ENCODE measurements at regions not wholly inside any gene's neighbourhood (a gene's known extent, or its start where the extent isn't known, plus 50 kb on each side); places are given as distances from the start of the nearest gene placed in this dataset.

DNA sequence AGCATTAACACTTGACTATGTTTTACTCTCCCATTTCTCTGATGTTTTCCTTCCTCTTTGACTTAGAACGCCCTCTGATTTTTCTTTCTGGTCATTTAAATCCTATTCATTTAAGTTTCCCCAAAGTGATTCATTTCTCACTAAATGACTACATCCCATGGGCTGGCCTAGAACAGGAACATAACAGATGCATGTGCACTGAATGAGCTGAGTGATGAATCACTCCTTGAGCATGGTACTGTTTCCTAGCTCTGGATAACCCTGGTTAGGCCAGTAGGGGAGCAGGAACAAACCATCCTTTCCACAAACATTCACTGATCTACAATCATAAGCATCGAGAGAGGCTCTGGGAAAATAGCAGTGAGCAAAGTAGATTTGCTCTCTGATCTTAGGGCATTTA, 221.9 kb upstream of the SETBP1 start:
- DNase-seq = no peak

DNA sequence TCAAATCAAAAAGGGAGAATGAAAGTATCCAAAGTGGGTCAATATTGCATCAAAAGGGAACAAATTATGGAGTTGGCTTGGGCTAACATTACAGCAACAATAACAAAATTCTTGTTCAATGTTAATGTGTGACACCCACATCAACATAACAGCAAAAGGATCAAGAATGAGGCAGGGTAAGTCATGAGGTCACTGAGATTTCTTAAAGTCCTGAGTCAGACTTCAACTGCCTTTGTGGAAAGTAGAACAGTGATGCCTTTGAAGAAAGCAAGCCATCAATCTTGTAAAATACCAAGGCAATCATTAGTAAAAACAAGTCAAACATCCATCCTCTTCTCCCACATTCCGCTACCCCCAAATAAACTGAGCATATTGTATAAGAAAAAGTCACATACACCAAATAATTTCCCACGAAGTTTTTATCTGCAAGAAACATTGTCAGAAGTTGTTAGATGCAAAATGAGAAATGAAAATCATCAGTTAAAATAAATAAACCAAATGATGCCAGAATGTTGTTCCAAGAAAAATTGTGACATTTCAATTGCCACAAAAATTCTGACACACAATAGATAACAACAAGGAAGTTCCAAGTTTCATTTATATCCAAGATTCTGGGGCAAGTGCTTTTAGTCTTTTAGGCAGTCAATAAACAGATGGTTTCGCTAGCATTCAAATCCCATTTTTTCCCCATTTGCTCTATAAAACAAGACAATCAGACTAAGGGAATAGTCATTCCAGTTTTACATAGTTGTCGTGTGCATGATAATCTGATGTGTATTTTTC, 216.1 kb upstream of the SETBP1 start:
- no peak for DNase-seq

DNA sequence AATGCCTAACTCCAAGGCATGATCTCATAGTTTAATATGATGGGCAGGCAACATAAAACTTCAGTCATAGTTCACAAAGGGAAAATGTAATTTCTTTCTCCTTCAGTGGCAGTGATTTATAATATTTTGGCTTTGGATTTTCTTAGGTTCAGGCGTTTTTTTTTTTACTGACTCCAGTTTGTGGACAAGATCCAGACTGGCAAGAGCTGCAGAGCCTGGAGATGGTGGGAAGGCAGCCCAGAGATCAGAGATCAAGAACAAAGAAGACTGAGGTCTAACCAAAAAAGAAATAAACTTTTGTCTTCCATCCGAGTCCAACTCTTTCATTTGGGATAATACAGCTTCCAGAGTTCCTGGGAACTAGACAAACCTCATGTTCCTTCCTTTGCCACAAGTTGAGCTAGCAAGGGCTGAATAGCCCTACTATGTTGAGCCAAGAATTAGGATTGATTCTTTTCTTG, 215.3 kb upstream of the SETBP1 start:
- peak; percentile 13 for DNase-seq

DNA sequence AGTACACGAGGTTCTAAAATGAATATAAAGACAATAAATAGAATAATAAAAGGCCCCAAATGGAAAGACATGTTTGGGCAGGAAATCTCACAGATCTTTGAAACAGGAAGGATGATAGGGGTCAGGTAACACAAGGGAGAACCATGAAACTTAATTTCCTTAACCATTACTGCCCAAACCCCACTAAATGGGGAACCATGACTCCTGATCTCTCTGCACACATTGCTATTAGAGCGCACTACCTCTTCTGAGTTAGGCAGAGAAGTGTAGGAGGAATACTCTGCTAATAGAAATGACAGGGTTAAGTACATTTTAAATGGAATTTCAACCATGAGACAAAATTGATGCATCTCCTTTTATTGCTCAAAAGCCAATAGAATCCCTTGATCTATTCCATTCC, 213.7 kb upstream of the SETBP1 start:
- no peak for DNase-seq

DNA sequence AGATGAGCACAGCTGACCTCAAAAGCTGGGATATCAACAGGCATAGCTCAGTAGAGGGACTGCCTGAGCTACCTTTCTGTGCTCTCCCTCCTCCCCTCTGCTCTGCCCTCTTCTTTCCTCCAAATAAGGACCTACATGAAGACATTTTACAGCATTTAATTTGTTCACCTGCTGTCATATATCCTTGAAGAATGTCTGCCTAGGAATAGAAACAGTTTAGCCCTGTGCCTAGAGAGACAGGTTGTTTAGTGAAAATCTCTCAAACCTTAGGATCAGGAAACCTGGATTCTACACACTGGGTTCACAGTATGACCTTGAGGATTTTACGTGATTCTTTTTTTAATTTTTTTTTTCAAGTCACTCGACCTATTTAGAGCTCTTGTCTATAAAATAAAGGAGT, 213.0 kb upstream of the SETBP1 start:
- DNase-seq = no peak

DNA sequence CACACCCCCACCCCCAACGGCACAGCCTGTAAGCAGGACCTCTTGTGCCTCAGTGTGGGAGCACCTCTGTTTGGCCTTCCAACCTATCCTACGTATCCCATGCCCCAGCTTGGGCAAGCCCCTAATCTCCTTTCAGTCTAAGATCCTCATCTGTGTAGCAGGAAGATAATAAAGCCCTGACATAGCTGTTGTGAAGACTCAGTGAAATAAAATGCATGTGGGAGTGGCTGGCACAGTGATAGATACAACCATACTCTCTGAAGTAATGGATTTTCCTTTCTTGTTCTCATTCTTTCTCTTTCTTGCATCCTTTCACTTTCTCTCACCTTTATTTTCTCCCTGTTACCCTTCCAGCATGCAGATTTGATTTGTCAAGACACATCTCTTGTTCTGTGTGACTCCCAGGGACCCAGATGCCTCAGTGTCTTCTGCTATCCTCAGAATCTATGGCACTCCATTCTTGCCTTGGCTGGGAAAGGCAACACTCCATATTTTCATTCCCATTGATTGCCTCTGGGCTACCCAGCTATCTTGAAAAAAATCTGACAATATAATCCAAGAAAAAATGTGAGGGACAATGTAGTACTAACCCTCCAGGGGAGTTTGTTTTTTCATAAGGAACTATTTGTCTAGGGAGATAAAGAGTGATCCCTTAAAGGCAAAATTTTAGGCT, 207.2 kb upstream of the SETBP1 start:
- DNase-seq = no peak

DNA sequence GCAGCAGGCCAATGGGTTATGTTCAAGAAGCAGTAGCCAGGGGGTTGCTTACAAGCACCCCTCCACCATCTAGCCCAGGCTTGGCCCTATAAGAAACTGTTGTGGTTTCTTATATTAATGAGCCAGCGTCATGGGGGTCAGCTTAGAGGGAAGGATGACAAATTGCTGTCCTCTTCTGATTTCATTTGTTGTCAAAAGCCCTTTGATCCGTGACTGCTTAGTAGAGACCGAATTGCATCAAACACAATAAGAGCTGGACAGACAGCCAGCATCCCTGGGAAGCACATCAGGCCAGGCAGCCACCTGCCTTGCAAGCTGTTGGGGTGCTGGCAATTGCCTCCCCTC, 206.6 kb upstream of the SETBP1 start:
- no peak for DNase-seq

DNA sequence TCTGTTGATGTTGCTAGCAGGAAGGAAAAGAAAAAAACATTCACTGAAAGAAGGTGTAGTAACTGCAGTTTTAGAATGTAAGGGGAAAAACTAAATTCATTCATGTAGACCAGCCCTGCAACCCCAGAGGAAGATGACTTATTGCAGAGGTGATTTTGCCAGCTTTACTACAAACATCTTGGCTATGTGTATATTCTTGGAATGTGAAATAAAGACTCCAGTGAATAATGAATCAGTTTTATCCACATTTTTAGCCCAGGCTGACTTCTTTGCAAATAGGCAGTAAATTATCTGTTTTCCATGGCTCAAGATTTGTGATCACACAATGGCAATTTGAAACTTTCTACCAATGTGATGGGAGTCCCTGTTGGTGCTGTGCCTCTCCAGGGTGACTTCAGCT, 206.1 kb upstream of the SETBP1 start:
- no peak for DNase-seq

DNA sequence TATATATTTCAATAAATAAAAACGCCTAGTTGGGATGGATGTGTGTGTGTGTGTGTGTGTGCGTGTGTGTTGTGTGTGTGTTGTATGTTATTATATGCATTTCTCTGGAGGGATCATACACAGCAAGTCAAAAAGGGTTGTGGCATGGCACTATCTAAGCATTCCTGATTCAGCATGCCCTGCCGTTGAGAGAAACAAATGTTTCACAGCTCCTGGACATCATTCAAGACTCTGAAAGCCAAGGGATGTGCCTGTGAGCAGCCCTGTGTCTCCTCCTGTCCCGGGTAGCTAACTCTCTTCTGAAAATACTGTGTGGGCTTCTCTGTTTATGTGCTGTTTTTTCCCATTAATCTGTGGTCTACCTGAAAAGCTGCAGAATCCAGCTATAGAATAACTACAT, 197.9 kb upstream of the SETBP1 start:
- DNase-seq = no peak

DNA sequence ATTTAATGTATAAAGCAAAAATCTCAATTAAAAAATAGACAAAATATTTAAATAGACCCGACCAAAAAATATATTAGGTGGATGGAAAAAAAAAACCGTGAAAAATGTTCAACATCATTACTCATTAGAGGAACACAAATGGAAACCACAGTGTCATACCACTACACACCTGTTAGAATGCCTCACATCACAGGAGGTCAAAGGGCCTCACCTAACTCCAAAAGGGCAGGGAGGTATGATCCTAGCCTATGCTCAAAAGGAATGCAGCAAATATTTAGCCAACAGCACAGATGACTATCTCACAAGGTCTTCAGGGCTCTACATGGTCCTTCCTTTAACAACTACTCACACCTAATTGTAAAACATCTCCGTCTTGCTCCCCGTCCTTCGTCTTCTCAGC, 185.5 kb upstream of the SETBP1 start:
- DNase-seq = no peak

DNA sequence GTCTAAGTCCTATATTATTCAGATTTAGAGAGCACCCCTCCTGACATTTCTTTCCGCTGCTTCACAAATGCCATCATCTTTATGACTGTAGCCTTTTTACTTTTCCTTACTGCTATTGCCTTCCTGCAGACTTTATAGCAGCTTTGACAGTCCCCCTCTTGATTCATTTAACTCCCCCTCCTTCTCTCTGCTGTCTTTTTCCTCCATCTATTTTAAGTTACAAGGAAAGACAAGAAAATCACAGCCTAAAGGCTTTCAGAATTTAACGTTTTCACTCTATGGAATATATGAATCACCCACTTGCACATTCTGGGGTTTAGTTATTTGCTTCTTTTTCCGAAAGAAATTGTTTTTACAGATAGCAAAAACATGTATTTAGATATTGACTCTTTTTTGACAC, 183.4 kb upstream of the SETBP1 start:
- DNase-seq = no peak

DNA sequence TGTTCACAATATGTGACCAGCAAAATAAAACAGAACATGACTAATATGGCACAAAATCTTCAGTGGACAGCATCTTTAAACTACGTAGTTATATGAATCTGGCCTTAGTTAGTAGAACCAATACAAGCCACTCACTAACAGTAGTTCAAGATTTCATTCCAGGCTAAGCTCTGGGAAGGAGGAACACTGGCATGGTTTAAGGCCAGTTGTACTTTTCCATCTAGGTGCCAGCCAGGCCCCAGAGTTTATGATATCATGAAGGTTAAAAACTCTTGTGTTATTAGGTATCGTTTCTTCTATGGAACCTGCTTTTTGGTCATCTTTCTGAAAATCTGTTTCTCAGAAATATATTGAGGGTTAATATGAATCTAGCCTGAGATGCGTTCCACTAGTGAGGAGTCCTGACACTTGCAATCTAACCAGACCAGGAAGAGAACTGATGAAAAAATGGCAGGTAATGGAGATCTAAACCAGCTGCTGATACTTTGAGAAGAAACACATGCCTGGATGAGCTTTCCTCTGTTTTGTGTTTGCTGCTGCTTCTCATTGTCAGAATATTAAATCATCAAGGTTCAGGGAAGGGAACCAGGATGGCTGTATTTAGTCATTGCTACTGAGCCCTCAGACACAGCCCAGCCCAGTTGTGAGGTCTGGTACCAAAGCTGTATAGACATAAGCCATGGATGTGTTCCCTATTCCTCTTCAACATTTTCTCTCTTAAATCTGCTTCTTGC, 182.8 kb upstream of the SETBP1 start:
- DNase-seq = no peak

DNA sequence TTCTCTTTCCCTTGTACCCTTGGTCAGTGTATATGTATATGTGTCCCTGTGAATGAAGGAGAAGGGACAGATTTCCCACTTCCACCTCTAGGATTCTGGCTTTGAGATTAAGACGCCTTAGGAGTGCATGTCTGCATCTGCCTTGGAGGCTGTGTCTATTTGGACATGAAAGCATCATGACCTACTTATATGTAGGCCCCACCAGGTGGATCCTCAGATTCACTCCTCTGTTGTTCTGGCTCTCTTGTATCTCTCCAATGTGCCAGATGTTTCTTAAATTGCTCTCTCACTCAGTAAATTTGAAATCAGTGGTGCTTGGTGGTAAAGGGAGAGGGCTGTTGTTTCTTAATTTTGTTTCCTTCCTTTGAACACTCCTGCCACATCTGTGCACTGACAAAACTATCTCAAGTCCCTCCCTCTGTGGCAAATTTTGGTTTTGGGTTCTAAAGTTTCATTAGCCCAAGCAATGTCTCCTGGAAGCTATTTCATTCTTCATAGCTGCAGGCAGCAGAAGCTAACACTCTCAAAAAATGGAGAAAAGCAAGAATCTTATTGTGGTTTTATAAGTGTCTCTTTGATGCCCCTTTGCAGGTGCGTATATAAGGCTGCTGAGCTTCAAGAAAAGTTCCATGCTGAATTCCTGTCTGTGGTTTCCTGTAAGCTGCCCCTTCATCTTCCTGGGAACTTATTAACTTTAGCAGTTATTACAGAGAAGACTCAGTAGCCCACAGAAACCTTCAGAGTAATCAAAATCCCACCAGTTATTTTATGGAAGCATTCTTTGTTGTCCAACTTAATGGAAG, 179.7 kb upstream of the SETBP1 start:
- no peak for DNase-seq

DNA sequence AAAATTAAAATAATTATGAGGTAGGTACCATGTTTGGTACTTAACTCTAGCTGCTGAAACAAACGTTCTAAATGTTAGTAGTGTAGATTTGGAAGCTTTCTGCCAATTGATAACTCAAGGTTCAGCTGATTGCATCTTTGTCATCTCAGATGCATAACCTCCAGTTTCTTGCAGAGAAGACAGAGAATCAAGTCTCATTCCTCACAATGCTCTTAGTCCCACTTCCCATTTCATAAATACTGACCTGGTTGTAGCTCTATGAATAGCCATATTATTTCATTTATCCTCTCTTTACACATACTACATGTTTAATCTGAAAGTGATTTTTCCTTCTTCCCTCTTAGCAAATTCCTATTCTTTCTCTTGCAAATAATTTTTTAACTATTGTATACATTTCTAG, 178.5 kb upstream of the SETBP1 start:
- DNase-seq = no peak

DNA sequence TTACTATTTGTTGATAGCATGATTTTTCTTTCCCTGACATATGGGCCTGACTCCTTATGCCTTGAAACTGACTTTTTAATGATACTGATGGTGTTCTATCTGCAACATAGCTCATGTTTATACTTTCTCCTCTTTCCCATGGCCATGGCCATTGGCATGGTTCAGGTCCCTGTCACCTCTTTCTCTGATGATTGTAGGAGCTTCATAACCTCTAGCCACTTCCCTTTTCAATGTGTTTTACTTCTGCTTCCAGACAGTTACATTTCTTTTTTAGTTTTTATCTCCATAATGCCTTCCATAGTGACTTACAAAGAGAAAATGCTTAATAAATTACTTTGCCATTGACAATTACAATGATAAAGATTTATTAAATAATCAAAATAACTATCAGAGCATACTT, 177.9 kb upstream of the SETBP1 start:
- DNase-seq = no peak

DNA sequence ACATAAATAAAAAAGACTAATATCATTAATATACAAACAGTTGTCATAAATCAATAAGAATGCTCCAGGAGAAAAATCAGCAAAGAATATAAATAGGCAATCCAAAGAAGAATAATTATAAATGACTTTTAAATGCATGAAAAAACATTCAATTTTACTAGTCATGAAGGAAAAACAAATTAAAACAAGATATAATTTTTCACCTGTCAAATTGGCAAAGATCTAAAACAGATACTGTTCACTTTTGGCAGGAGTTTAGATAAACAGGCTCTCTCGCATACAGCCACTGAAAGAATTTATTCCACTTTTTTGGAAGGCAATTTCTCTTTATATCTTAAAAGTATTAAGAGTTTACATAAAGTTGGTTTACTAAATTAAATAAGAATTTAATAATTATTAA, 176.8 kb upstream of the SETBP1 start:
- no peak for DNase-seq

DNA sequence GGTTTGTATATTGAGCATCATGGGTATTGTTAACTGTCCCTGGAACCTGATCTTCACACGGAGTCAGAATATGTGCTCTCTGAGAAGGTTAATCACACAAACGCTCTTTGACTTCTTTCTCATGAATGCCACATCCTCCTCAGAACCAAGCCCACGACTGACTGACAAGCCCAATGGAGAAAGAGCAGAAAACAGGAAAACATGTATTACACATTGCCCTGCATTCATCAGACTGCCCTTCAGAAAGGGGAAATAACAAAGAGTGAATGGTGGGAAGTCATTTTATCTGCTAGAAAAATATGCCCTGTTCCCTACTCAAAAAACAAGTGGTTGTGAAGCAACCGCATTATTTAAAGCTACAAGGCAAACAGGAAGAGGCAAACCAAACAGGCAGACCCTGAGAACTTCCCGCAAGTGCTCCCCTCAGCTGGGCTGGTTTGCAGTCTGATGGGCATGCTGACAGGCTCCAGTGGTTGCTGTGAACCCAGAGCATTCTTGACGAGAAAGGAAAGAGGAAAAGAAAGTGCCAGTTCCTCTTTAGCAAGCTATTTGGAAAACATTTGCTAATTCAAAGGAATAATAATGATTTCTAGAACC, 172.9 kb upstream of the SETBP1 start:
- peak; percentile 20 for DNase-seq

DNA sequence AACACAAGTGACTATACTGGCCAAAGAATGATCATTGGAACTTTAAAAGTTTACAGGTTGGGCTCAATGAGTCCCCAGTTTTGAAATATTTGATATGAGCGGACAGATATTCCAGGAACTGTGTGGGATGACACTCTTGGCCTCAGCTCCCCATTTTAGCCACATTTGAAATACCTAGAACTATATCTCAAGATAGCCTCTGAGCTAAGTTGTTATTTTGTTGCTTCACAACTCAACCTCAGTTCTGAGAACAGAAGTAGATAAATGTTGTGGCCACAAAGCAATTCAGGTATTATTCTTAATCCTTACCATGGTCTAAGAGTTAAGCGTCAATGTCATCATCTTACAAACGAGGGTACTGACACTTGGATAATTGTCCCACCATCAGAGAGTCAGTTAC, 172.2 kb upstream of the SETBP1 start:
- DNase-seq = no peak

DNA sequence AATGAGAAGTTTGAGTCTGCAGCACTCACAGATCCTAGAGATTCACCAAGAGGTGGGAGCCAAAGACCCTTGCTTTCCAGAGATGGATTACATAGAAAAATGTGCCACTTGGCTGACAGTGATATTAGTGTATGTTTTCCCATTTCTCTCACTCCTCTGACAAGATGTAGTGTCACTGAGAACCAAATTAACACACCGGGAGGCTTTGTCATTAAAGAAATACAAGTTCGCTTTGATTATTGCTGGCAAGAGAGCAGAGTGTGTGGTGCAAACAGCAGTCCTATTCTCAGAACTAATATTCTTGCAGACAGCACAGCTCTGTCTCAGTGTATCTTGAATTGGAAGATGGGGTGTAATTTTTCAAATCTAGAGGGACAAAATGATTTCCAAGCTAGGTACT, 171.6 kb upstream of the SETBP1 start:
- no peak for DNase-seq

DNA sequence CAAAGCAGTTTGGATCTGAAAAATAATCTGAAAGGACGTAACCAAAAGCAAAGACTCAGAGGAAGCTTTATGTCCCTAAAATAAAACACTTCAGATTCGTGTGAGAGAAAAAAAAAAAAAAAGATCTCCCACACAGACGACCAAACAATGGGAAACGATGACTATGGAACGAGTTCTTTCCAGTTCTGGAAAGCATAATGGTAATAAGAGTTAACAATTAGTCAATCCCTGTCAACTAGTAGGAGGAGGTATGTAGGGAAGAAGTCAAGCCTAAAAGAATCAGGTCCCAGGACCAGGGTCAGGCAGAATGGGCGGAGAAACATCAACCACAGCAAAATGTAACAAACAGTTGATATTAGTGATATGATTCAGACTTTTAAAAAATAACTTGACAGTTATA, 170.3 kb upstream of the SETBP1 start:
- no peak for DNase-seq

DNA sequence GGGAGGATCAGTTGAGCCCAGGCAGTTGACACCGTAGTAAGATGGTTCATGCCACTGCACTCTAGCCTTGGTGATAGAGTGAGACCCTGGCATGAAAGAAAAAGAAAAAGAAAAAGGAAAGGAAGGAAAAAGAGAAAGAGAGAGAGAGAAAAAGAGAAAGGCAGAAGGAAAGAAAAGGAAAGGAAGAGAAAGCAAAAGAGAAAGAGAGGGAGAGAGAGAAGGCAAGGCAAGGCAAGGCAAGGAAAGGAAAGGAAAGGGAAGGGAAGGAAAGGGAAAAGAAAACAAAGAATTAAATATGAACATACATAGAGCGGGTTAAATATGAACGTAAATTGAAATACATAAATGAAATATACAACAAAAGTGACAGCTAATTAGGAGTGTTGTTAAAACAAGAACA, 167.5 kb upstream of the SETBP1 start:
- no peak for DNase-seq

DNA sequence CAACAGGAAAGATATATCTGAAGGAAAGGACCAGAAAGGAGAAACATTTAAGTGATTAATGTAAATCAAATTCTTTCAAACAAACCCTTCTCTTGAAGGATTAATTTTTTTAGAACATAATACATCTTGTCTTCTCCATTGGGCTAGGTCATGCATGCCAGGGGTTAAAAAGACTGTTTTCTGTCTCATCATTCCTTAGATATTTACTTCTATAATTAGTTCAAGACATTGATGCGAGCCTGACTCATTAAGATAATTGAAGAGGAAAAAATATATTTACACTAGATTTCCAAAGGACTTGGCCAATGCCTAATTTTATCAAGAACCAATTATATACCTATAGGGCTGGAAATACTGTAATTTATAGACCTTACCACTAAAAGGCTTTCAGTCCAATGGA, 166.6 kb upstream of the SETBP1 start:
- DNase-seq = no peak

DNA sequence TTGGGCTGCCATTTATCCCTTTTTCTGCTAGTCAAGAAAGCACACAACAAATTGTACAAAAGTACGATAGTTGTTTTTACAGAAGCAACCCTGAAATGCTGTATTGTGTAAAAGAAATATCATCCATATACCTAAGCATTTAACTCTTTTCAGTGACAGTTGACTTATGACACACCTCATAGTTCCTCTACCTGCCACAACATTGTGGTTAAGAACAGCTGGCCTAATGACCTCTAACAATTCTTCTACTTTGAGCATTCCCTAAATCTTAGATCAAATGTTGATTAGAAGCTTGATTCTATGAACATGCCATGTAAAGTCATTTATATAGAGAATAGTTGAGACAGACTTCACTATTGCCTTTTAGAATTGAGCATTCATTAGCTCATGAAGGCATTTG, 165.9 kb upstream of the SETBP1 start:
- DNase-seq = no peak
